HG02981 (cell line): ENCODE measurements at regions not wholly inside any gene's neighbourhood (a gene's known extent, or its start where the extent isn't known, plus 50 kb on each side); places are given as distances from the start of the nearest gene placed in this dataset.
"Not testable (repeated sequence)": the region's sequence is repeated elsewhere in the genome, so short reads cannot be mapped to it uniquely, and the experiment has no call there.

Experiments used
- ATAC-seq: cut with Tn5 transposase; IDR thresholded peaks from one replicate; pipeline ENCODE4 v1.9.1; 2021; ENCODE audit warnings: mild to moderate bottlenecking, moderate library complexity; ENCODE audit not compliant: unreplicated experiment

DNA sequence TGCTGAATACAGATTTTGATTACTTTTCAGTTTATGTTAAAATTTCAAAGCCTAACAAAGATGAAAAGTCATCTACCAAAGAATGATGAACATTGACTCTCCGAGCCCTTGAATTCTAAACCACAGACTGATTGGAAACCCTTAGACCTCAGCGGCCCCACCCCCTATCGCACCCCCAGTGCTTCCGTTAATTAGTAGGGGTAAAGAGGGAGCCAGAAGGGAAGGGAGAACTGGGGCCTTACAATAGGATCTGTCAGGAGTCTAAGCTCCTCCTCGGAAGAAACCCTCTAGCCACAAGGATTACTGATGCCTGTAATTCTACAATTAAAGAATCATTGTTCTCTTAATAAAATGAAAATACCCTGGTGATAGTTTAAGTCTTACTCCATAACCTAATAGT is 79.7 kb upstream of the JARID2 start:
- ATAC-seq, result no peak

DNA sequence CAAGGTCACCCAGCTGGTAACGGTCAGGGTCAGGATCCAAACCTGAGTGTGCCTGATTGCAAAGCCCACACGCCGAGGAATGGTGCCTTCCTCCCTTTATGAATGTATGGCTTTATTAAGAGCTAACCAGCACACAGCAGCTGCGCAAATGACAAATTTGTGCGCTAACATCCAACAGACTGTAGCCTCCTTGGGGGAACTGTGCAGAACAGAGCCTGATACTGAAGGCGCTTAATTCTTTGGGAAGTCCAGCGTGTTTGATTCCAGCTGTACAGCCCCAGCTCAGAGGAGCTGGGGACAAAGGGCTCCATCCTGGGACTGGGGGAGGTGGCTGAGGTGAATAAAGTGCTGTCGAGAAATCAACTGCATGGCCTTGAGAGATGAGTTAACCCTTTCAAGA is 75.7 kb upstream of the JARID2 start:
- no peak for ATAC-seq

DNA sequence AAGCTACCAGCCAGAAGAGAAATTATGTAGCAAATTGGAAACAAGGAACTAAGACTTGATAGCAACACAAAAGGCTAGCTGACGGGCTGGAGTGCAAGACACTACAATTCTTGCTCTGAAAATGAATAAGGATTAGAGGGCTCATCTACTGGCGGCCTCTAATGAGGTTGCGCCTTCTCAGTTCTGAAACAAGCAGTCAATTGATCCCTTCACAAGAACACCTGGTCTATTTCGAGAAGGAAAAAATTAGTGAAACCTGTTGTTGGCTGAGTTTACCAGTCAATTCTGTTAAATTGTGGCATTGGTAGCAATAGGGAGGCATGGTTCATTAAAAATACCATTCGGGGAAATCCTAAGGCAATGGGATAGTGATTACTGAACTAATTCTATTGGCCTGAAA is 74.8 kb upstream of the JARID2 start:
- ATAC-seq, result no peak

DNA sequence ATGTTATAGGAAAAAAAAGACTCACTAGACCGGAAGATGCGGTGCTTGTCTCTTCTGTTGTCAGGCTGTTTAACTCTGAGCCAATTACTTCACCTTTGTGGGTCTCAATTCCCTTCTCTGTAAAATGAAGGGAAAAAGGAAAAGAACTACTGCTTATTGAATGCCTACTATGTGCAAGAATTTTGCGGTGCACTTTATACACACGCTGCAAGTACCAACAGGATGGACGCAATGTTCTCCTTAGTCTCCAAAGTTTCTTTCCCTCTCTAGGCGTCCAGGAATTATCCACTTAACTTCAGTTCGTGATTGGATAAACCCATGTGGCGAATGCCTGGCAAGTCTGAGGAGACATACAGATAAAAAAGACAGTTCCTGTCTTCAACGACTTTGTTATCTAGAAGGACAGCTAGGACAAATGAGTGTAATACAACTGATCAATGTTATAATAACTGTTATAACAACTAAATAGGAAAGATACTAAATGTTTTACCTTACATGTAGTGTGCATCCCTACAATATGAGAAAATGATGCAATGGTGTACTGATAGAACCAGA is 69.0 kb upstream of the JARID2 start:
- no peak for ATAC-seq

DNA sequence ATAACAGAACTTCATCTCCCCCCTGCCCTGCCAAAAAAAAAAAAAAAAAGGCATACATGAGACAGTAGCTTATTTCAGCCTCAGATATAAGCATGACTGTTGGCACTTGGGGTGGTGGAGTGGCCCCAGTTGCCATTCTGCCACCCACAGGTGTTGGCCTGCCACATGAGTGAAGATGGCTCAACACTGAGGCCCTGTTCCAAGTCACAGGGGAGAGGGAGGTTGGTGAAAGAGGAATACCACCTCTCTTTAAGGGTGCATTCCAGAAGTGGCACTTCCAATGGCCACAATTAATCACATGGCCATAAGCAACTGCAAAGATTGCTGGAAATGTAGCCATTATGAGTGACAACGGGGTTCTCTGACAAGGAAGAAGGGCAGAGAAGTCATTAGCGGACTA is 61.9 kb upstream of the JARID2 start:
- no peak for ATAC-seq

DNA sequence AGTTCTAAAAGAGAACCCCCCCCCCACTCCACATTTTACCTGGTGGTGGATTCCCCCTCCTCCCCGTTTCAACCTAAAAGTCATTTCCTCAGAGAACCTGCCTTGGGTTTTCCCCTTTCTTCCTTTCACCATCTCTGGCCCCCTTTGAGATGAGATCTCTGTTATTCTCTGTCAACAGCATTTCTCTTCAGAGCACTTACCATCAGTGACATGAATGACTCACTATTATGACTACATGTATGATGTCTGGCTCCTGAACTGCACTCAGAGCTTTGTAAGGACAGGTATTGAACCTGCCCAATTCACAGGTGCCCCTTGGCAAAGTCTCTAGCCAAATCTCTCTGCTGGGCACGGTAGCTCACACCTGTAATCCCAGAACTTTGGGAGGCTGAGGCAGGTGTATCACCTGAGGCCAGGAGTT is 61.4 kb upstream of the JARID2 start:
- ATAC-seq, result no peak

DNA sequence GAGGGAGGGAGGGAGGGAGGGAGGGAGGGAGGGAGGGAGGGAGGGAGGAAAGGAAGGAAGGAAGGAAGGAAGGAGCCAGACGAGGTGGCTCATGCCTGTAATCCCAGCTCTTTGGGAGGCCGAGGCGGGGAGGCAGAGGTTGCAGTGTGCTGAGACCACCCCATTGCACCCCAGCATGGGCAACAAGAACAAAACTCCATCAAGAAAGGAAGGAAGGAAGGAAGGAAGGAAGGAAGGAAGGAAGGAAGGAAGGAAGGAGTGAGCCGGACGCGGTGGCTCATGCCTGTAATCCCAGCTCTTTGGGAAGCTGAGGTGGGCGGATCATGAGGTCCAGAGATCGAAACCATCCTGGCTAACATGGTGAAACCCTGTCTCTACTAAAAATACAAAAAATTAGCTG is 60.8 kb upstream of the JARID2 start:
- not testable (repeated sequence) for ATAC-seq

DNA sequence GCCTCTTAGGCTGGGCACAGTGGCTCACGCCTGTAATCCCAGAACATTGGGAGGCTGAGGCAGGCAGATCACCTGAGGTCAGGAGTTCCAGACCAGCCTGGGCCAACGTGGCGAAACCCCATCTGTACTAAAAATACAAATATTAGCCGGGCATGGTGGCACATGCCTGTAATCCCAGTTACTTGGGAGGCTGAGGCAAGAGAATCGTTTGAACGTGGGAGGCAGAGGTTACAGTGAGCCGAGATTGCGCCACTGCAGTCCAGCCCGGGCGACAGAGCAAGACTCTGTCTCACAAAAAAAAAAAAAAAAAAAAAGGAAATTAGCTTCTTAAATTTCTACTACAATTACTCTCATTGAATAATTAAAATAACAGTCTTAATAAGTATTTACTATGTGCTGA is 52.4 kb upstream of the JARID2 start:
- not testable (repeated sequence) for ATAC-seq

DNA sequence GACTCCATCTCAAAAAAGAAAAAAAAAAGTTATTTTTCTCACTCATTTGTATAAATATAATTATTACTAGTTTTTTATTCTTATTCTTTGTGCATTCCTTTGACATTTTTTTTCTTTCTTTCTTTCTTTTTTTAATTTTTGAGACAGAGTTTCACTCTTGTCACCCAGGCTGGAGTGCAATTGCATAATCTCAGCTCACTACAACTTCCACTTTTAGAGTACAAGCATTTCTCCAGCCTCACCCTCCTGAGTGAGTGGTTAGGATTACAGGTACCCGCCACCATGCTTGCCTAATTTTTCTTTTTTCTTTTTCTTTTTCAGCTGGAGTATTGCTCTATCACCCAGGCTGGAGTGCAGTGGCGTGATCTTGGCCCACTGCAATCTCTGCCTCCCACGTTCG is 51.4 kb upstream of the JARID2 start:
- no peak for ATAC-seq
